GM19467 (cell line): ENCODE measurements at regions not wholly inside any gene's neighbourhood (a gene's known extent, or its start where the extent isn't known, plus 50 kb on each side); places are given as distances from the start of the nearest gene placed in this dataset.

ENCODE experiments used
- ATAC-seq: cut with Tn5 transposase; IDR thresholded peaks from one replicate; pipeline ENCODE4 v1.9.1; 2021; ENCODE audit warnings: mild to moderate bottlenecking, moderate library complexity; ENCODE audit not compliant: unreplicated experiment

DNA sequence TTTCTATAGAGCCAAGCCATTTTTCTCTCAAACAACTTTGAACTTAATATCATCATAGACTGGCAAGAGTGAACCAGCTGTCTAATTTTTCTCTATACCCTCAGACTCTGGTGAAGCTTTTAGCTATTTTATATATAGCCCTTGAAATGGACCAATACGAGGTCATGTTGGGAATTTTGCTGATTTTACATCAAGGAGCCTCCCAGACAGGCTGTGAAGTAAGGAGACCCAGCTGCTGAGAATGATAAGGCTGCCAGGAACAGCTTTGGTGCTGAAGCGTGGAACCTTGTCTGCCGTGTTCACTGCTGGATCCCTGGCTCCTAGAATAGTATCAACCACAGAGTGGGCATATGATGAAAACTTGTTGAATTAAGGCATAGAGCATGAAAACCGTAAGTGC, 326.2 kb upstream of the NAV3 start:
- no peak for ATAC-seq

DNA sequence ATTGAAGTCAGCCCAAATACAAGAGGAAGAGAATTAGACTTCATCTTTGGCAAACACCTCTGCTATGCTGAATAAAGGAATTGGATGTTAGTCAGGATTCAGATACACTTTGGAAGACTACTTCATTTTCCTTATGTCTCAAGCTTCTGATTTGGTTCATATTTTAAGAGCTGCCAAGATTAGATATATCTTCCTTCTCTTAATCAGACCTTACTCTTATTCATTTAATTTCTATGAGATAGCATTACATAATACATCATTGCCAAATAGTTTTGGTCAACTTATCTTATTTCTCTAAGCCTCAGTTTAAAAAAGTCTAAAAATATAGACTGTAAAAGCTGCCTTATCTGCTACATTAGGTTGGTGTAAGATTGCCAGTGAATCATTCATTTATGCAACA, 330.6 kb upstream of the NAV3 start:
- ATAC-seq = no peak

DNA sequence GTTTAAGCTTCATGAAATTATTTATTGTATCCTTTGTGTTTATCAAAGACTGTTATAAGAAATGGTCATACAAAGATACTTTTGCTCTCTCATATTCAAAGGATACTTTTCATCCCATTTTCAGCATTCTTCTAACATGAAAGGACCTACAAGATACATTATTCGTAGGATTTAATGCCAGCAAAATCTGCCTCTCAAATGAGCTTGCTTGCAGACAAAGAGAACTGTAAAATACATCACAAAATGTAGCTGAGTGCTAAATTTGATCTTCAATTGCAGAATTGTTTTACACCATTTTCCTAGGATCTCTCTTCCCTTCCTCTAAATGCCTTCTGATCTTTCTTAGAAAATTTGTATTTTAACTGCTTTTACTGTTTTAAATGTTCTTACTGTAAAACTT, 333.0 kb upstream of the NAV3 start:
- ATAC-seq = no peak

DNA sequence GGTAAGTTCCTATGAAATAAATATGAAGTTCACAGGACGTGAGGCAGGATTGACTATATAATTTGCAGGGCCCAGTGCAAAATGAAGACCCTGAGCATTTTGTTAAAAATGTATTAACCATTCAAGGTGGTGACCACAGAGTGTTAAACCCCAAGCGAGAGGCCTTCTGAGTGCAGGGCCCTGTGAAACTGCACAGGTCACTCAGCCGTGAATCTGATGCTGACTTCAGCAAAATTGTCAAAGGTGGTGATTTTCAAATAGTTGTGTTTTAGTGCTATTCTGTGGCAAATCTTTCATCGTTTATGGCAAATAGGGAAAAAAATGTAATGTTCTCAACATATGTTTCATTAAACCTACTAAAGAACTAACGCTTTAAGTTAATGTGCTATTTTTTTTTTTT, 334.0 kb upstream of the NAV3 start:
- no peak for ATAC-seq

DNA sequence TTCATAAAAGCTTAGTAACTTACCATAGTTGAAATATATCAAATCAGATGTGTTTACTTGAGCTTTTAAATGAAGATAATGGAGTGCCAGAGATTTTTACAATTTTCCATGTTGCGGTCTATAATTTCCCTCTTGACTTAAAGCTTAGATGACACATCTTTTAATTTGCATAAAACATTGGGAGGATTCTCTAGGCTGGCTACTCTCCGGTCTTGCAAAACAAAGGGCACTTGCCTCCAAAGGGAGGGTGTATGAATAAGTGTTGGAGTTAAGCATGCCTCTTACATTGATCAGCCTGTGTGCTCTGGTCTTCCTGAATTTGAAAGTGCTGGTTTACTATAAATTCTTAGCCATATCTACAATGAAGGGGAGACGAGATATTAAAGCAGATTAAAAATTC, 336.4 kb upstream of the NAV3 start:
- no peak for ATAC-seq

DNA sequence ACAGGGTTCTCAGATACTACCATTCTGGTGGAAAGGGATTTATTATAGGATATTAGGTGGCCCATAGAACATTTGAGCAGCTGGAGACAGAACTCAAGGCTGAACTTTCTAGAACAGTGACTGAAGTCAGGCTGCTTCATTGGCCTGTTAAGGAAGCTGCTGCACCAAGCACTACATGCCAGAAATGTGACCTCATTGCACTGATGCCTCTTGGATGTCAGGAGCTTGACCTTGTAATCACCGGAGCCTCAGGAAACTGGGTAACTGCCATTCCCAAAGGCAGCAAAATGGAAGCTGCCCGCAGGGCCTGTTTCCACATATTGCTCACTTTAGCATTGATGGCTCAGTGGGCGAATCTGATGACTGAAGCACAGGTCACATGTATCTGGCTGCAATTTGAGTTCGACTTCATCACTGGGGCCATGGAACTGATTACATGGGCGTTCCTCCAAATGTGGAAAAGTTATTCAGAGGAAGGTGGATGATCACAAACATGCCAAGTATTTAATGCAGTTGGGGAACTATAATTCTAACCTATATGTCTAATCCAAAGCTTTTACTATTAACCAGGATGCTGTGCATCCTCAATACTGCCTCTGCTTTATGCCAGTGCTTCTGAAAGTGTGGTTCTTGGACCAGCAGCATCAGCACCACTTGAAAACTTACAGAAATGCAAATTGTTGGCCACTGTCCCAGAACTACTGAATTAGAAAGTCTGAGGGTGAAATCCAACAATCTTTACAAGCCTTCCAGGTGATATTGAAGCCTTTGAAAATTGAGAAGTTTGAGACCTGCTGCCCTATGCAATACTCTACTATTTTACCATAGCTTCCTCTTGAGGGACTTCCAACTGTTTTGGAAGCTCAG, 337.2 kb upstream of the NAV3 start:
- ATAC-seq = no peak

DNA sequence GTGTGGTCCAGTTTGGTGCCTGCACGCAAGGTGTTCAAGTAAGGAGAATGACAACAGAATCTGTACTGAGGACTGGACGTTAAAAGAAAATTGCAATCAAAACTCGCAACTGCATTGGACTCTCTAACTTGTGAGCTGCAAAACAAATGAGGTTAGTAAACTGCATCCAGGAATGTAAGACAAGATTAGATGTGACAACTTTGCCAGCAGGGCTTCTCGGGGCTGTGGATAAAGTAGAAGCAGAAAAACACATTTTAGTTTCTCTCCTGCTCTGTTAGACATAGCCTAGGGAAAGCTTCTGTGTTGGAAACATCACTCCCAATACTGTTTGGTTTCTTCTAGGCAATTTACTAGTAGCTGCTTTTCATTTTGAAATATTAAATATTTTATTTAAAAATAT, 338.2 kb upstream of the NAV3 start:
- ATAC-seq = no peak

DNA sequence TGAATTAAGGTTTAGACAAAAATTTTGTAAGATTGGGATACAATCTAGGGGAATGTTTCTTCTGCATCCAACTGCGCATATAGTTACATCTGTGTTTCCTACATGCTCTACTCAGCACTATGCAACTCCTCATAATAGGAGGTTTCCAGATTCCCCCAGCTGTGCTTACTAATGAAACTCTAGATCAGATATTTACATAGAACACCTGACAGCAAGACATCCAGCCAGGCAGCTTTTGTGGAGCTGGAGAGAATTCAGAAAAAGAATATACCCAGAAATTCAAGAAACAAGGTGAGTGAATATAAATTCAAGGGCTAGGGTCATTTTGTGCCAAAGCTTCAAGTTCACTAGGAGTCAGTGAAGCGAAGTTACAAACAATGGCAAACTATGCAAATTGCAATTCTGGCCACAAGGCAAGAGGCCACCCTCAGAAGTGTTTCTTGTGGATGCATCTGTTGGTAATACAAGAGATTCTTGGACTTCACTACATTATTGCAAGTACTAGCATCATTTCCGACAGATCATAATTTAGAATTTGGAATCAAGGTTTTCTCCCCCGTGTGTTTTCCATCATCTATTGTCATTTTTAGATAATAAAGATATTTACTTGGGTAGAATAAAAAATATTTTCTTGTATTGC, 341.2 kb upstream of the NAV3 start:
- ATAC-seq = no peak

DNA sequence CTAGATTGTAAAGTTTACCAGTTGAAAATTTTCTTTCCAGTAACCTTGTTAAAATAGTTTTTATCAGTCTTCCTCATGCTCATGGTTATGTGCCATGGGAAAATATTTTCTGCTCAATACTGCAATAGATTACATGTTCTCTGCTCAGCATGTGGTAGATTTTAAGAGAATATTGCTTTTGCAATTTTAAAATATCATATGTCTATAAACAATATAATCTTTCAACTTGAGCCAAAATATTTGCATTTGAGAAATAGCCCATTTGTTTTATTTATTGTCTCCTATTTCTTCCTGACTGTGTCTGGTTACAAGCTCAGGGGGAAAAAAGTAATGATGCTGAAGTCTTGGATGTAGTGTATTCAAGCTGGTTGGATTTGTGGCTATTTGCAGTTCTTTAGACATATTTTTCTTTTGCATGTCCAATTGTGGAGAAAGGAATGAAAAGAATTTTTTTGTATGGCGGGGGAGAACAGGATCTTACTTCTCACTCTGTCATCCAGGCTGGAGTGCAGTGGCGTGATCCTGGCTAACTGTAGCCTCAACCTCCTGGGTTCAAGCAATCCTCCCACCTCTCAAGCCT, 342.6 kb upstream of the NAV3 start:
- no peak for ATAC-seq

DNA sequence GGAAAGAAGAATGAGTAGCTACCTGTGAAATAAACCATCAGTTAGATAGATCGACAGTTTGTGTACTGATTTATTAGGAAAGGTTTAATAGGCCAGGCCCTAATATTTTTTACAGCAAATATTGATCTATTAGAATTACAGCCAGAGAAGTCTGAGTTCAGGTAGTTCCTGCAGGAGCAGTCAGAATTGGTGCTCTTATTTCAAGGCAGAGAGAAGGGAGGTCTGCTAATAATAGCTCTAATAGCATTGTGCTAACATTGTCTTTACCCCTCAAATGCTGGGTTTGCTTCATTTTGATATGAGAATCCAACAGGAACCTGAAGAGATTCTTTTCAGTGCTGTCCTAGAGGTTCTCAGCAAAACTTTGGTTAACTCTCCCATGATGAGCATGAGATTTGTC, 343.8 kb upstream of the NAV3 start:
- ATAC-seq = no peak

DNA sequence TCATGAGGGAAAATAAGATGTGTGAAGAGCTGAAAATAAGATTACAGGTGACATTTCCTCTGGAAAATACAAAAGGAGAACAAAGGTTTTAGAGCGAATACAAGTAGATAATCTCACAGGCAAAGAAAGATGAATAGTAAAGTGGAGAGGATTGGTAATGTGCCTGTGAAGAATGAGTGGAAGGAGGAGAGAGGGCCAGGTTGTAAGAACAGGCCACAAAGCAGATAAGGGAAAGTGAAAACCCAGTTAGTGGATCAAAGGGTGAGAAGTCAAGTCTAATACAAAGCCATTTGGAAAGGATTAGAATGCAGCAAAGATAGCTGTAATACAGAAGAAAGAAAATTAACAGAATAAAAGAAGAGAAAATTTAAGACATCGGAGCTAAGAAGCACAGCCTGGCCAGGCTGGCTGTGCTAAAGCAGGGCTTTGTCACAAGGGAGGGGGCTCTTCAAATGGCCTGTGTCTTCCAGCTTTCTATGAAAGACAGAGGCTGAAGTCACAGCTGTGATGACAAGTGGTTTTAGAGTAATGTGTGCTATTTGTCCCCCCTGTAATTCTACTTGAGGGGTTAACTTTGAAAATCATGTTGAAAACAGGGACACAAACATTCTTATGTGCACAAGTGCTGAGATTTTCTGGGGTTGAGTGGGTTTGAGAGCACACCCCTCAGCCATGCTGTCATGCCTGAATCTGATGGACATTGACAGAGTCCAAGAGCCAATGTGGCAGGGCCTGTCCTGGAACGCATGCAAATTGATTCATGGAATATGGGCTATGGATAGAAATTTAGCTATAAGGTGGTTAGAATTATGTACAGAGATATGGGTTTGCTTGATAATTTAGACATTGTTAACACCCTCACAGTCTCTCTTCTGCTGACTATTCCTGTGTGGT, 344.5 kb upstream of the NAV3 start:
- ATAC-seq = no peak

DNA sequence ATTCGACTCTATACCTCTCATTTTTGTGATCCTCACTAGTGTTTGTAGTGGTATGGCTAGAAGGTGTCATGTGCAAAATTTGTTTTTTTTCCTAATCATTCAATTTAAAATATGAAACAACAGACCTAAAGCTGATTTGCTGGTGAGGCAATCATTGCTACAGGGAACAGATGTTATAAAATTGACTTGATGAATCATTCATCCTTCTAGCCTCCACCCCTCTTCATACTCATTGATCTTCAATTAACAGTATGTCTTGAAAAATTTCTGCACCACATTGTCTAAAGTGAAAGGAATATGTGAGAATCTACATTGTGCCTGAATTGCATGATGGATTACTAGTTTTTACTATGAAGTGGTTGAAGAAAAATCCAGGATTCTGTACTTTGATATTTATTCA, 349.0 kb upstream of the NAV3 start:
- ATAC-seq = no peak

DNA sequence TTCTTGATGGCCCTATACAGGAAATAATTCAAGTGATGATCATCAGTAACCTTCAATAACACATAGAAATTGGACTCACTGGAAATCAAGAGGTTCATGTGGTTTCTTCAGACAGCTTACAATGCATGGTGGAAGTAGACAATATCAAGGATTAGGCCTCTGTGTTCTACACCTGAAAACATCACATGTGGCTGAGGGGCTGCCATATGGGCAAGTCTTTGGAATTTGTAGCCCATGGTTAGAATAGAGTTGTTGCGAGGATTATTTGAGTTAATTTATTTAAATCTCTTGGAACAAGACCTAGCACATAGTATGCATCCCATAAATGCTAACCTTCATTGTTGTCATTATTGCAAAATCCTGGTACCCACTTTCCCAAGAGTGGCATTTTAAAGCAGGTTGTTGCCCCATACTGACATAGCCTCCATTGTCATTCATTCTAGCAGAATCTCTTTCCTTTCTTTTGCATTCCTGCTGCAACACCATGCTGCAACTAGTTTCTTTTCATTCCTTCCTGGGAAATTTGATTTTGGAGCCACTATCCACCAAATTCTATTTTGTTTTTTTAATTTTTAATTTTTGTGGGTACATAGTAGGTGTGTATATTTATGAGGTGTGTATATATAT, 352.7 kb upstream of the NAV3 start:
- no peak for ATAC-seq

DNA sequence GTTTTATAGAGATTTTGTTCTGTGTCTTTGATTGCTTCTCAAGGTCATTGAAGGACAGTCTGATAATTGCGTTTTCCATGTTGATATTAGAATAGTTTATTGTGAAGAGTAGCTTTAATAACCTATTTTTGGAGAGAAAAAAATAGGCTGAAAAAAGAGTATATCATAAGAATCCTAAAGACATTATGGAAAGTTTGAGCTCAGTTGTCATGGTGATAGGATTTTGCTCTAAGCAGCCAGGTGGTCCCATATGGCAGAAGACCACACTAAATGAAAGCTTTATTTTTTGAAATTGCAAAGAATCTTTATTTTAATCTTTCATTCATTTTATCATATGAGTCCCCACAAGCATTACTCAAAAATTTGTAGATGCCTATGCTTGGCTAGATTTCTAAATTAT, 358.9 kb upstream of the NAV3 start:
- no peak for ATAC-seq

DNA sequence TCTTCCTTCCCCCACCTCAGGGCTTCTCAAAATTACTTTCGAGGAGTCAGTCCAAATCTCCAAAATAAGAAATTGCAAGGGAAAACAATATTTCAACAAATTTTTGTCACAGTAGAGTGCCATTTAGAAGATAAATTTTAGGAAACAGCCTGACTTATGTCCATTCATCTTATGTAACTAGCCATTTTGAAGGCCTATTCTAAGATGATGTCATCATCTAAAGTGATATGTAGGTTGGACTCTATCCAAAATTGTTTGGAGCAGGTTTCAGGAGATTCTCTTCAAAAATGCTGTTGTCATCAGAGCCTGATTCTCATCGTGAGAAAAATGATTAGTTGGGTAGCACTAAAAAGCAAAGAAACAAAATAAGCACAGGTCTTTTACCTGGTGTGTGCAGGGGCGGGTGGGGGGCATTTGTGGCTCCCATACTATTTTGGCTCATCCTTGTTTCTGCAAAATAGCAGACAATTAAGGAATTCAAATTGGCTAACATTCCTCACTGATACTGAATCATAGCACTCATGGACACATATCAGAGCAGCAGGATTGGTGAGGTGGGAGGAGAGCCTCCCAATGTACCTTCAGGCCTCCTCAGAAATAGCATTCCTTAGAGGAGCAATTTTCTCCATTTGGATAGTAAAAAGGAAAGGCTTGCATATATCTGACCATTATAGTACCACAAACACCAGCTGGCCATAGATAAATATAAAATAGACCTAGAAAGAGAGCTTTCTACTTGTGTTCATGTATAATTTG, 360.9 kb upstream of the NAV3 start:
- no peak for ATAC-seq

DNA sequence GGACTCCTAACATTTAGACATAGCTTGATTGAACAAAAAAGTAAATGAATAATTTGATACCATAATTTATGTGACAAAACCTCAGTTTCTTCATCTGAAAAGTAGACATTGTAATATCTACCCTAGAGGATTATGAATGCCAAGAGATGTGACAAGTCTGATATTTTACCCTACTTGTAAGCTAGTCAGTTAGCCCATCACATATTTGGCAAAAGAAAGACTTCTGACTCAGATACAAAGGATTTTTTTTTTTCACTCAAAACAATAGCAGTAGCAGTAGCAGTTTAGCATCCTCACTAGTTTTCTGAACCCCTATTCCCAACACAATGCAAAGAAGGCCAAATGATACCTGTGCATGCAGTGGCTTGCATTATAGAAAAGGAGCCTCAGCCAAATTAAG, 377.3 kb upstream of the E2F7 start:
- no peak for ATAC-seq

DNA sequence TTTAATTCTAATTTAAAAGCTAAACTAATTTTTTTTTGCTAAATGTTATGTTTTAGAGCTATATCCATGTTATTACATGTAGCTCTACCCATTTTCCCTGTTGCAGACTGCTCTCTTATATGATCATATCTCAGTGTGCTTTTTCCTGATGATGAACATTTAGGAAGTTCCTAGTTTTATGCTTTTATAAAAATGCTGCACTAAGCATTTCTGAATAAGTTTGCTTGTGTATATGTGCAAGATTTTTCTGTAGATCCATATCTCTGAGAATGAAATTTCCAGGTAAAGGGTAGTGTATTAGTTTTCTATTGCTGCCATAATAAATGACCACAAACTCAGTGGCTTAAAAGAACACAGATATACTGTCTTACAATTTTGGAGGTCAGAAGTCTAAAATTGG, 374.4 kb upstream of the E2F7 start:
- ATAC-seq = no peak

DNA sequence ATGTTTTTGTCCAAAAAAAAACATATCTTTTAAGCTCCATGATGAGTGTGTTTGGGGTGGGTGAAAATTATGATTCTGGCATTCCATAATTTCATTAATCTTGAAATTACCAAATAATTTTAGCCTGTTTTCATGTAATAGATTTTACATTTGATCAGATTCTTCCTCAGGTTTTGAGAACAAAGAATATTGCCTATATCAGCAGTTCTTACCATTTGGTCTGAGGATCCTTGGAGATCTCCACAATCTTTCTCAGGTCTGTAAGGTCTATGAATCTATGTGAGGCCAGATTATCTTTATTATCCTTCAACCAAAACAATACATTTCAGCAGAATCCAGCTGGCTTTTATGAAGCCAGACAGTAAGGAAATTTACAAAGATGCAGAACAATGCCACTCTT, 373.3 kb upstream of the E2F7 start:
- ATAC-seq = no peak

DNA sequence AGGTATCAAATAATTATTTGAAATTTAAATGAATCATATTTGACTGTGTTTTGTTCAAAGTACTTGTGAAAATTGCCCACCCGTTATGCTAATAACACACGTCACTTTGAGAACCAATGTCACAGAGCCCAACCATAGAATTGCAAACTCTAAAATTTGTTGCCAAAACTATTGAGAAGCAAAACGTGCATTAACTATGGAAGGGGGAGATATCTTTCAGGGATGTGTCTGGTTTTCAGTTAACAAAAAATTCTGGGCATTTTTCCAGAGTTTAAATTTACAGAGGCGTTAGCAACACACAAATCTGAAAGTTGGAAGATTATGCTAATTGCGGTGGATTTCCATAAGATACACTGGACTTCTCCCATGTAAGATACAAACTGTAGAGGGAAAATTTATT, 371.8 kb upstream of the E2F7 start:
- ATAC-seq = no peak

DNA sequence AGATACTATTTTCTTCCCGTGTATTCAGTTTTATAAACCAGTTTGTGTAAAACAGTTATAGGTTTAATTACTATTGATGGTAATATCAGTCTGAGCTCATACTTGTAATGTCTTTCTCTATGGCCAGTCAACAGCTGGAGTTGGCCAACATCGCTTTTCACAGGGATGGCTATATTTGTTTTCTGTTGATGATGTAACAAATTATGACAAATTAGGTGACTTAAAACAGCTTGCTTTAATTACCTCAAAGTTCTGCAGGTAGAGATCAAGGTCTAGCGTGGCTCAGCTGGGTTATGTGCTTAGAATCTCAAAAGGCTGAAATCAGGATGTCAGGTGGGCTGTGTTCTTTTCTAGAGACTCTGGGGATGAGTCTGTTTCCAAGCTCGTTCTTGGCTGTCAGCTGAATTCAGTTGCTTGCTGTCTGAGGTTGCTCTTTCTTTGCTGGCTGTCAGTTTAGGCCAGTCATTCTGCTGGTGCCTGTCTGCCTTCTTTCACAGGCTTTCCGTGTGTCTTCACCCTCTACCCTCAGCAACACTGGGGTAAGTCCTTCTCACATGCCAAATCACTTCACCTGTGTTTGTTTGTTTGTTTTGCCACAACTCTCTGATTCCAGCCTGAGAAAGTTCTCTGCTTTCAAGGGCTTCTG, 370.2 kb upstream of the E2F7 start:
- no peak for ATAC-seq
